Caco-2 (cell line): ENCODE measurements at regions not wholly inside any gene's neighbourhood (a gene's known extent, or its start where the extent isn't known, plus 50 kb on each side); places are given as distances from the start of the nearest gene placed in this dataset.

ENCODE experiments used
- BruUV-seq: library from RNA; stranded (reverse); fragments of 400-500 nt; replicated peaks from 2 replicates; lab custom pipeline; 2021; lab: Mats Ljungman, UMichigan
- CTCF ChIA-PET: fragments of 300-600 bp; sonication (Branson Sonifier 250); formaldehyde crosslinking; loops from one replicate; lab custom pipeline; 2022; ENCODE audit warnings: antibody characterized with exemption; lab: Charles Lee
- POLR2A ChIA-PET: fragments of 300-600 bp; sonication (Branson Sonifier 250); formaldehyde crosslinking; loops from one replicate; lab custom pipeline; 2022; ENCODE audit warnings: antibody characterized with exemption; lab: Charles Lee
- DNase-seq, 2 experiments: peaks; one replicate each; pipeline versions ENCODE4 v3.0.0 to v3.0.0-alpha.2; 2020 to 2022
- H3K27me3 ChIP-seq: replicated peaks from 2 replicates; pipeline ENCODE4 v1.6.0; 2011; ENCODE audit warnings: low read length; ENCODE audit not compliant: control insufficient read depth, insufficient read depth
- H3K36me3 ChIP-seq: 2 replicates; pipeline ENCODE4 v1.5.1; 2011; ENCODE audit warnings: low read length; ENCODE audit not compliant: control insufficient read depth, insufficient read depth
- H3K4me1 ChIP-seq: fragments of 250-450 bp; sonication (Bioruptor Pico); 2 replicates; pipeline ENCODE4 v1.5.1; 2020; ENCODE audit warnings: mild to moderate bottlenecking
- H3K4me3 ChIP-seq: 2 replicates; pipeline ENCODE4 v1.5.1; 2011; ENCODE audit warnings: low read depth, mild to moderate bottlenecking, control low read depth, low read length
- H3K9me3 ChIP-seq: fragments of 250-450 bp; sonication (Bioruptor Pico); 2 replicates; pipeline ENCODE4 v1.5.1; 2020; ENCODE audit warnings: mild to moderate bottlenecking, moderate library complexity
- H3K27ac Mint-ChIP-seq: one replicate; pipeline ENCODE4 v1.8.0; 2022; ENCODE audit warnings: mixed read lengths; ENCODE audit not compliant: unreplicated experiment
- H3K27me3 Mint-ChIP-seq: one replicate; pipeline ENCODE4 v1.8.0; 2022; ENCODE audit warnings: mixed read lengths; ENCODE audit not compliant: insufficient read depth, unreplicated experiment
- H3K36me3 Mint-ChIP-seq: one replicate; pipeline ENCODE4 v1.8.0; 2022; ENCODE audit warnings: mild to moderate bottlenecking, mixed read lengths; ENCODE audit not compliant: insufficient read depth, unreplicated experiment
- H3K4me1 Mint-ChIP-seq: one replicate; pipeline ENCODE4 v1.8.0; 2022; ENCODE audit warnings: low read depth, mixed read lengths; ENCODE audit not compliant: unreplicated experiment
- H3K4me3 Mint-ChIP-seq: one replicate; pipeline ENCODE4 v1.8.0; 2022; ENCODE audit warnings: mild to moderate bottlenecking, moderate library complexity, mixed read lengths; ENCODE audit not compliant: unreplicated experiment
- H3K9me3 Mint-ChIP-seq: one replicate; pipeline ENCODE4 v1.8.0; 2022; ENCODE audit warnings: mixed read lengths; ENCODE audit not compliant: unreplicated experiment
- intact Hi-C: fragments of 100-400 bp; cut with micrococcal nuclease; formaldehyde crosslinking; loops from one replicate; pipeline ENCODE4 v1.10.0; 2022; ENCODE audit not compliant: unreplicated experiment
- TF ChIP-seq, protein P1 (sequence below), 2 experiments: fragments of 200-600 bp in 1 of 2; IDR thresholded peaks; 1 replicate in 1 of 2; 2 replicates in 1 of 2; pipeline versions ENCODE4 v1.5.1 to v1.8.0; 2011 to 2022; ENCODE audit warnings: antibody characterized with exemption in 1 of 2, control low read depth in 1 of 2, inconsistent platforms in 1 of 2, low read depth in 1 of 2, low read length in 1 of 2, mild to moderate bottlenecking in 1 of 2, moderate library complexity in 1 of 2; ENCODE audit not compliant: insufficient read depth in 1 of 2, severe bottlenecking in 1 of 2, unreplicated experiment in 1 of 2

DNA sequence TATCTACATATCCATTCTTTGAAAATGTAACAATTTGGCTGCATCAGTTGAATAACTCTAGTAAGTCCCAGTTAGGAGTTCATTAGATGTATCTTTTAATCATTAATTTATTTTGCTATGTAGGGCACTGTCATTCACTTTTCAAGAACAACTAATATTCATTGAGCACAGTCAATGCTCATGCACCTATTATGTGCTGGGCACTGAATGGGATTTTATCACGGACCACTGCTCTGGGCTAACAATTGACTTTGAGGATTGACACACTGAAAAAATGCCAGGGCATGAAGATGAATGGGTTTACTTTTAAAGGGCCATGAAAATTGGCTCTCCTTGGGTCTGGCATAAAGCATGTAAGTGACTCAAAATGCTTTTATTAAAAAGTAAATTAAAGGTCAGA, 375.2 kb downstream of the PLPP3 start:
- no peaks in the 10 kb centered on the region for H3K36me3 ChIP-seq
- Mint-ChIP-seq H3K4me1 (no peaks in the 10 kb centered on the region), H3K36me3 (no peaks in the 10 kb centered on the region), H3K27me3 (no peaks in the 10 kb centered on the region), H3K4me3 (no peak overlapping the region), H3K27ac (no peak overlapping the region), H3K9me3 (no peaks in the 10 kb centered on the region)
- DNase-seq = no peak
- ChIA-PET POLR2A (no interaction called here), CTCF (no interaction called here)
- H3K4me3 ChIP-seq = no peak overlapping the region
- TF ChIP-seq, protein P1, sequence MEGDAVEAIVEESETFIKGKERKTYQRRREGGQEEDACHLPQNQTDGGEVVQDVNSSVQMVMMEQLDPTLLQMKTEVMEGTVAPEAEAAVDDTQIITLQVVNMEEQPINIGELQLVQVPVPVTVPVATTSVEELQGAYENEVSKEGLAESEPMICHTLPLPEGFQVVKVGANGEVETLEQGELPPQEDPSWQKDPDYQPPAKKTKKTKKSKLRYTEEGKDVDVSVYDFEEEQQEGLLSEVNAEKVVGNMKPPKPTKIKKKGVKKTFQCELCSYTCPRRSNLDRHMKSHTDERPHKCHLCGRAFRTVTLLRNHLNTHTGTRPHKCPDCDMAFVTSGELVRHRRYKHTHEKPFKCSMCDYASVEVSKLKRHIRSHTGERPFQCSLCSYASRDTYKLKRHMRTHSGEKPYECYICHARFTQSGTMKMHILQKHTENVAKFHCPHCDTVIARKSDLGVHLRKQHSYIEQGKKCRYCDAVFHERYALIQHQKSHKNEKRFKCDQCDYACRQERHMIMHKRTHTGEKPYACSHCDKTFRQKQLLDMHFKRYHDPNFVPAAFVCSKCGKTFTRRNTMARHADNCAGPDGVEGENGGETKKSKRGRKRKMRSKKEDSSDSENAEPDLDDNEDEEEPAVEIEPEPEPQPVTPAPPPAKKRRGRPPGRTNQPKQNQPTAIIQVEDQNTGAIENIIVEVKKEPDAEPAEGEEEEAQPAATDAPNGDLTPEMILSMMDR (IDR thresholded peaks at IDR 0.05; ENCODE audit: insufficient read depth in 1 of 2, low read depth in 1 of 2, low read length in 1 of 2, severe bottlenecking in 1 of 2, unreplicated experiment in 1 of 2) = no peak
- no peaks in the 10 kb centered on the region for H3K27me3 ChIP-seq
- no TSS peak for BruUV-seq
- intact Hi-C loops = no loop called here
- no peaks in the 10 kb centered on the region for H3K4me1 ChIP-seq
- 0 out of 2 replicates have a peak, but pooled peaks cover 4% of the 10 kb centered on the region for H3K9me3 ChIP-seq

DNA sequence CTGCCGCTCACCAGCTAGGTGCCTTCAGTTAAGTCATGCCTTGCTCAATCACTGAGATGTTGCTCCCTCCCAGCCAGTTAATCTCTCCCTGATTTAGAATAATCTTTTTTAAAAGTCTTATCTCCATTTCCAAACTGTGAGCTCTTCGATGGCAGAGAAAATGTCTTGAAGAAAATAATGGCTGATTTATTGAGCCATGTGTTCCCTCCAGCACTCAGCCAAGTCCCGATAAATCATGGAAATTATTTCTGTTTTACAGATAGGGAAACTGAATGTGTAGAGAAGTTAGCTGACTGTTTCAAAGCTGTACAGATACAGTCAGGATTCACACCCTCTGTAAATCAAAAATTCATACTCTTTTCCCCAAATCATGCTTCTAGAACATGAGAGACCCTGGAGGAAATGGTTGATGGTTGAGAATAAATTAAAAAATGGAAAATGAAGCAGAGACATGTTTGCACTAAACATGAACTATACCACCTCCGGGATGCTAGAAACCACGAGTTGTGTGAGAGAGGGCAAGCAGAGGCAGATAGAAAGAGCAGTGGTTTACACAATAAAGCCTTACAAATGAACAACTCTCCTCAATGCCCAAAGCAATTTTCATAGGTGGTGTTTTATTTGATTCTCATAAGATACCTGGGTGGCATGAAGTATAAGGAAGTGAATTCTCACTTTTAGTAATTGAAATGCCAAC, 376.4 kb downstream of the PLPP3 start:
- no peaks in the 10 kb centered on the region for H3K27me3 ChIP-seq
- H3K4me3 ChIP-seq = no peak overlapping the region
- Mint-ChIP-seq H3K9me3 (no peaks in the 10 kb centered on the region), H3K4me3 (no peak overlapping the region), H3K27ac (no peak overlapping the region), H3K4me1 (no peaks in the 10 kb centered on the region), H3K27me3 (no peaks in the 10 kb centered on the region), H3K36me3 (no peaks in the 10 kb centered on the region)
- intact Hi-C loops = no loop called here
- ChIA-PET POLR2A (no interaction called here), CTCF (no interaction called here)
- BruUV-seq = no TSS peak
- no peak for DNase-seq
- 0 out of 2 replicates have a peak, but pooled peaks cover 4% of the 10 kb centered on the region for H3K9me3 ChIP-seq
- TF ChIP-seq, protein P1 (IDR thresholded peaks at IDR 0.05; ENCODE audit: insufficient read depth in 1 of 2, low read depth in 1 of 2, low read length in 1 of 2, severe bottlenecking in 1 of 2, unreplicated experiment in 1 of 2) = no peak
- H3K36me3 ChIP-seq = no peaks in the 10 kb centered on the region
- no peaks in the 10 kb centered on the region for H3K4me1 ChIP-seq

DNA sequence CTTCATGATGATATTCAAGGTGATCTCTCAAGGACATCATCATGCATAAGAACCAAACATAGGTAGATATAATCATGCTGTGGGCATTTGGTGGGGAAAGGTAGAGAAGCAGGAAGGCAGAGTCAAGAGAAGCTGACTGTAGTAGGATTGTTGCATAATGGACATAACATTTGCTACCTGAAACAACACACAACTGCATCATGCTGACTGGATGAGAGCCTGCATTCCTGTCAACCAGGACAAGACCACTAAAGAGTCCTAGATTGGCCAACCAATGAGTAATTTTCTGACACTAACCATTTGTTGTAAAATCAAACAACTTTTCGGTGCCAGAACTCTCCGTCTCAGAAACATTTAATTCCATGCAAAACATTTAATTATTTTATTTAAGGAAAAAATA, 377.2 kb downstream of the PLPP3 start:
- Histone ChIP-seq H3K9me3 (0 out of 2 replicates have a peak, but pooled peaks cover 2% of the 10 kb centered on the region), H3K4me3 (no peak overlapping the region), H3K36me3 (no peaks in the 10 kb centered on the region), H3K27me3 (no peaks in the 10 kb centered on the region), H3K4me1 (no peaks in the 10 kb centered on the region)
- Mint-ChIP-seq H3K9me3 (no peaks in the 10 kb centered on the region), H3K27me3 (no peaks in the 10 kb centered on the region), H3K4me1 (no peaks in the 10 kb centered on the region), H3K27ac (no peak overlapping the region), H3K36me3 (no peaks in the 10 kb centered on the region), H3K4me3 (no peak overlapping the region)
- intact Hi-C loops = no loop called here
- BruUV-seq = no TSS peak
- DNase-seq = no peak
- ChIA-PET CTCF (no interaction called here), POLR2A (no interaction called here)
- TF ChIP-seq, protein P1 (IDR thresholded peaks at IDR 0.05; ENCODE audit: insufficient read depth in 1 of 2, low read depth in 1 of 2, low read length in 1 of 2, severe bottlenecking in 1 of 2, unreplicated experiment in 1 of 2) = no peak
